GM12892 (cell line): ENCODE measurements at regions not wholly inside any gene's neighbourhood (a gene's known extent, or its start where the extent isn't known, plus 50 kb on each side); places are given as distances from the start of the nearest gene placed in this dataset.

Experiments used
- POLR2A ChIP-seq: IDR thresholded peaks from 2 replicates; pipeline ENCODE4 v1.6.1; 2011; ENCODE audit warnings: low read depth, low read length, control low read depth
- POLR2AphosphoS5 ChIP-seq: IDR thresholded peaks from 2 replicates; pipeline ENCODE4 v1.6.1; 2011; ENCODE audit warnings: low read depth, low read length, control low read depth
- TAF1 ChIP-seq: IDR thresholded peaks from 2 replicates; pipeline ENCODE4 v1.6.1; 2011; ENCODE audit warnings: low read depth, mild to moderate bottlenecking, control low read depth, low read length, borderline replicate concordance

DNA sequence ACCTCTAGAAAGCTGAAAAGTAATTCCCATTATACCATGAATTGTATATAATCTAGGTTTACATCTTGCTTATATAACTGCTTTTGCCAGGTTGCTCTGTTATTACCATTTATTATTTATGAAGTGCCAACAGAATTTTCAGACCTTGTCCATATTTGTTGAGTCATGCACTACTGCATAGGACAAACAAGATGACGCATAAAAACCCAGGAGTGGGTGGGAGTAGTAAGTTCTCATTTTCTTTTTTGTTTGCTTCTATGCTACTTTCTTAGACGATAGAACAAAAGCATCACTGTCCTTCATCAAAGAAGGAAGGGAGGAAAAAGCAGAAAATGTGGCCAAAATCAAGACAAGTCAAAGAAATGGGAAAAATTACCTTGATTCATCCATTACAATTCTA is 119.0 kb upstream of the RASSF8 start:
- TF ChIP-seq TAF1 (no peak), POLR2A (no peak), POLR2AphosphoS5 (no peak)
